NCI-H82 treated with DMSO at 0.1 percent for 48 hours (cell line): ENCODE measurements at regions not wholly inside any gene's neighbourhood (a gene's known extent, or its start where the extent isn't known, plus 50 kb on each side); places are given as distances from the start of the nearest gene placed in this dataset.
"Not testable (repeated sequence)": the region's sequence is repeated elsewhere in the genome, so short reads cannot be mapped to it uniquely, and the experiment has no call there.

ENCODE experiments used
- DNase-seq: peaks from one replicate; lab custom pipeline; 2025; ENCODE audit not compliant: unreplicated experiment; lab: John Stamatoyannopoulos, UW

DNA sequence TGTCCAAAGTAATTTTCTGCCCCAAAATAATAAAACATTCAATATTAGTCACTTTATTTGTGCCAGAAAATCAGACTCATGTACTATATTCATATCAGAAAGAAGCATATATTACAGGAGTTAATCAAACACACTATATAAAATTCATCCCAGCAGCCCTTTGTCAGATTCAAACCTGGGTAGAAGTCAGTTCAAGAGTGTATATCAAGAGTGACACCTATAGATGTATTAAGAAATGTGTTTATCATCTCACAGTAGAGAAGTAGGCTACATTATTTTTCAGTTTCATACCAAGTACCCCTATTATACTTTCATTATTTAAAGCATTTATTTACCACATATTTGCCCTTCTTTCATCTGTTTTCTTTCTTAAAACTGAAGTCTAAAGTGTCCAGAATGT, 193.2 kb upstream of the DDX18 start:
- DNase-seq: no peak

- DNase-seq: not testable (repeated sequence)
Measured at GRCh38 chr2:117623175-117623574, 191.3 kb upstream of the DDX18 start.

DNA sequence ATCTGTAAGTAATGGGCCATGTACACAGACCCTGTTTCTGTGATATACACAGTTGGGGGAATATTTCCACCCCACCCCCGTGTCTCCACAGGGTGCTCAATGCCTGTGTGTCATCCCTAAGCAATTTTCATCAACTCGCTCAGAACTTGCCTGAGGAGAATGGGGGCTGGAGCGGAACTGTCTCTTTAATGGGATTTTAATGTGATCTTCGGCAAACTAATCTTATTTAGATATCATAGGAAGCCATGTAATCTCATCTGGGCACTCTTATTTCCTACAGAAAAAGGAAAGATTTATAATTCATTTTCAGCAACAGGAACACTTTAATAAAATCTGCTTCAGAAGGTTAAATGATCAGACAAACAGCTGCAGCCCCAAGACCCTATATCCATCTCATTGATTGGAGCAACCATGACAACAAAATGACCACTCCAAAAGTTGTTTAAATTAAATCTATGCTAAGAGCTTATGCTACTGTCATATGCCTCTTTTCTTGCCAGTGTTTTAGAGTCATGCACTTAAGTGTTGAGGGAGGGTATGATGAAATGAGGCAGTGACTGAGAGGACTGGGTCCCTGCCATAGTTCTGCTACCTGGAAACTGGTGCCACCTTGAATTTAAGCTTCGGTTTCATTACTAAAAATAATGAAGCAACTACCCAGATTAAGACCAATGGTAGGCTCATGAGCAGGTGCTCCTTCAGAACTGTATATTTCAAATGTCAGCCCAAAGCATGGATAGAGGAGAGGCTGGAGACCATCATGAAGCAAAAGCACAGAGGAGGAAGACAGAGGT, 183.1 kb upstream of the DDX18 start:
- peak; percentile 21 for DNase-seq

DNA sequence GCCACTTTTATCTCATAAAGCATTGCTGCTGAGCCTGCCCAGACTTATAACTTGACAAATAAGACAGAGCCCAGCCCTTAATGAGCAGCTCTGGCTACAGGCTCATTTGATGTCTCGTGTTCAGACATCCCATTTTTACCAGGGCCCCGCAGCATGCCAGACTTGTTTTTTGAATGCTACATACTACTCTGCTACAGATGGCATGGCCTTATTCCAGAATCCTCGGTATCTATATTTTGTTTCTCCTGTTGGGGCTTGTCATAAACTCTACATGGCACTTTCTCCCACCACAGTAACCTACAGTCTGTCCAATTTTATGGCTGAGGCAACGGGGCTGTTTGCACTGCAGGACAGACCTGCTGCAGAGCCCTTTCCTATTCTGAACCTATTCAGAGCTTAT, 179.0 kb upstream of the DDX18 start:
- DNase-seq: no peak

DNA sequence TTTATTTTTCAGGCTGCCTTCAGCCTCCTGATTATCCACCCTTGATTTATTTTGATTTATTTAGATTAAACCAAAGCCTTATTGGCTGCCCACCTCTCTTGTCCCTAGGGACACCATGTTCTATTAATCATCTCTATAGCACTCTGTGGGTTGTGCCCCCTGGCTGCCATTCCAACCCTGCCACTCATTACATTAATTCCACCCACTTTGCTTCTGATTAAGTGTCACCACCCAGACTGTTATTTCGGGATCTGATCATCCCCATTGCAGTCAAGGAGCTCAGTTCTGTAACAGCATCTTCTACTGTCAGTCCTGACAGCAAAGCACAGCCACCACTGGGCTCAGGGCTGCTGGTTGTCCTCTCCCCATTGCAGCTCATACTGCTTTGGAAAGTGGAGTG, 175.1 kb upstream of the DDX18 start:
- DNase-seq: no peak

GRCh38 chr2:117644403-117644802, 170.1 kb upstream of the DDX18 start:
- no peak for DNase-seq

DNA sequence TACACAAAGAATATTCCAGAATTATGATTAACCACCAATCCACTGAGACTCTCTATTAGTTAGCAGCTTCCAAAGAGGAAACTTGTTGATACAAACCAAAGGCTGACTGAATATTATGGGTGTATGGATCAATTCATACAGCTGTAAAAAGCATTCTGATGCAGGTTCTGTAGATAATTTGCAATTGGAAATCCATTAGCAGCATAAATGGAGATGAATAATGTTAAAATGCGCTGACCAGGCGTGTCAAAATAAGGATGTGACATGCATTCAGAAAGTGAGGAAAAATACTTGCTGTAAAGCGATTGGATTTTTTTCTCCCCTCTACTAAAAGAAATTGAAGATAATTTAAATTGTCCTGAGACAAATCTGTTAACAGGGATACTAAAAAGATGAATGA, 169.0 kb upstream of the DDX18 start:
- DNase-seq: no peak

DNA sequence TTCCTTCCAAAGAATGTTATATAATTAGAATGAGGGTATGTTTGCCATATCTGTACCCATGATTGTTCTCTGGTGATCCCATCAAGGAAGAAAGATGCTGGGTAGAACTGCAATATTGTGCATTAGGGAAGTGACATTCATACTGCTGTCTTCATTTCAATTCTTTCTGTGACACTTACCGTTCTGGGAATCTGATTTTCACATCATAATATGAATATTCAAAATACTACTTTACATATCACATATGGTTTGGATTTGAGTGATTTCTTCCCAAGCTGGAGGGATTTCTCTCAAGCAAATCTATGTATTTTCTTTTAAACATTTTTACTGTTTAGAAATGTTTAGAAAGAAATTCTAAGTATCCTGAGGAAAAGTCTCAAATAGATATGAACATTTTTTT, 168.4 kb upstream of the DDX18 start:
- no peak for DNase-seq

GRCh38 chr2:117646872-117647271, 167.6 kb upstream of the DDX18 start:
- no peak for DNase-seq

GRCh38 chr2:117656546-117656945, 157.9 kb upstream of the DDX18 start:
- no peak for DNase-seq

DNA sequence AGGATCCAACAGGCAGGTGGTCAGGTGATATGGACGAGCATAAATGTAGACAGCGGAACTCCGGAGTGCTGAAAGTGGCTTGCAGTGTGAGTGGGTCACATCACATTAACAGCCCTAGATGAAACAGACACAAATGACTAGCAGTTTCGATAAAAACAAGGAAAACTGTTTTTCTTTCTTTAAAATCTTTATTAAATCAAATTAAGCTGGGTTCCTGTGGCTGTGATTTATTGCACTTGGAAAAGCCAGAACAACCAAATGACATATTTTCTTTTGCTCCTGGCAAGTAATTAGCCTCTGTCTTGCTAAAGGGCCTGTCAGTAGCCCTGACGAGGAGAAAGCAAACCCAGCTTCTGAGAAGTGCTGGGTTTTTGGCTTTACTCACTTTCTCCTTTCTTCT, 152.9 kb upstream of the DDX18 start:
- no peak for DNase-seq

DNA sequence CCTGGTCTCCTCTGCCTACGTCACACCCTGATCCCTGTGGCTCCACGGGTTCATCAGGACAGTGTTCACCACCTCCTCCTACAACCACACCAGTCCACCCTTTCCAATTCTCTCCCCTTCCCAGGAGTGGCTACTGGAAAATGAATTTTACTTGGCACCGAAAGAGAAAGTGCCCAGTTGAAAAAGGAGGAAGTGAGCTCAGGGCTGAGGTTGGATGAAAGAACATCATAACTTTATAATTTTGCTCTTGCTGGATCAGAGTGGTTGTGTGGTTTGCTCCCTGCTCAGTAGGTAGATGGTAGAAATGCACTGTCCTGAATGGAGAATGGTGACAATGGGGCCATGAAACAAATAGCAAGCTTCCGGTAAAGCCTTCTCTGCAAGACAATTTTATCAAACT, 140.3 kb upstream of the DDX18 start:
- no peak for DNase-seq

DNA sequence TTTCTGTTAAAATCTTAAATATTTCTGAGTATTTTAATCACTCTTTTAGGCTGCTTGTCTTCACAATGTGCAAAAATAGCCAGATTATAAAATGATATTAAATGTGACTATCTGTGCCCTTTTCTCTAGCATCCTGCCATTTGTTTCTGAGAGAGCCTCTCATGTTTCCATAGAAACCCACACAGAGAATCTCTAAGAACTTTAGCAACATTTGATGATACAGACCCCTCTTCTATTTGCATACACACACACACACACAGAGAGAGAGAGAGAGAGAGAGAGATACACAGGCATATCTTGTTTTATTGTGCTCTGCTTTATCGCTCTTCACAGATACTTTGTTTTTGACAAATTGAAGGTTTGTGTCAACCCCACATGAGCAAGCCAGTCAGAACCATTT, 134.5 kb upstream of the DDX18 start:
- no peak for DNase-seq

- DNase-seq: no peak
Measured at GRCh38 chr2:117684919-117685318, 129.6 kb upstream of the DDX18 start.

- DNase-seq: no peak
Measured at GRCh38 chr2:117686699-117687098, 127.8 kb upstream of the DDX18 start.

- DNase-seq: no peak
Measured at GRCh38 chr2:117691595-117691994, 122.9 kb upstream of the DDX18 start.

DNA sequence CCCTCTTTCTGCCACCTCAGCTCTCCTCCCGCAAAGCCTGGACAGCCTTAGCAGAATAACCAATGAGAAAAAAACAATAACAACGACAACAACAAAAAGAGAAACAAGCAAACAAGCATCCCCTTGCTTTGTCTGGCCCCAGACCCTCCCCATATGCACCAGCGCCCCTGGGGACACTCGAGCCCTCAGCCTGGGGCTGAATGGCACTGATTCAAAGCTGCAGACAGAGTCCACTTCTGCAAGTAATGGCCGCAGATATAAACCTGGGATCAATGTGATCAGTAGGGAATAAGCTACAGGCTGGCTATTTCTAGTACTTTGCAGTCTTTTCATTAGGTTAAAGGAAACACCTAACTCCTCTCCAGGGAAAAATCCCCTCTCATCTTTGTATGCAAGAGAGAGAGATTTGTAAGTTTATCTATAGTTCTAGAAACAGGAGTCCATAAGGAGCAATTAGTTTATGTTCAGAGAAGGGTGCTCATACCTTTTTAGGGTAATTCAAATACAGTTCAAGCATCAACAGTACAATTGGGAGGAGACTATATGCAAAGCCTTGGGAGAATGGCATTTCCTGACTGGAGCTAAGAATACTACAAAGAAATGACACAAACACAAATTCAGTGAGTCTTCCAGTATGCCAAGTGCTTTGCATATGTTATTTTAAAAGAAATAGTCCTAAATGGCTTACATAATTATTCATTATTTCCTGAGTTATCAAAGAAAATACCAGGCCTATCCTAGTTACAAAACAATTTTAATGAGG, 122.3 kb upstream of the DDX18 start:
- no peak for DNase-seq

- no peak for DNase-seq
Measured at GRCh38 chr2:117693154-117693553, 121.3 kb upstream of the DDX18 start.

DNA sequence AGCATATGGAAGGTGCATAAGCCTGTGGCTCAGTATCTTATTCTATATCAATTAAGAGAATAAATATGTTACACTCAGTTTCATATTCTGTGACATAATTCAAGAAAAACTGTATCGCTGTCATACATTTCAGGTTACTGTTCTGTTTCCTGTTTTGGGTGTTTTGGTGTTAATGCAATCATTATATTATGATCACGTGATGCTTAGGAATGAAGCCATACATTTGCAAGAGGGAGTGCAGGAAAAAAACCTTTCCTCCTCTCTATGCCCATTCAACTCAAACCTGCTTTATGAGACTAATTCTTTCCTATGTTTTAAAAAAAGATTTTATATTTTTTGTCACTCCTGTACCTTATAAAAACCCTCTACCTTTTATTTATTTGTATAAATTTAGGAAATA, 120.8 kb upstream of the DDX18 start:
- DNase-seq: no peak

DNA sequence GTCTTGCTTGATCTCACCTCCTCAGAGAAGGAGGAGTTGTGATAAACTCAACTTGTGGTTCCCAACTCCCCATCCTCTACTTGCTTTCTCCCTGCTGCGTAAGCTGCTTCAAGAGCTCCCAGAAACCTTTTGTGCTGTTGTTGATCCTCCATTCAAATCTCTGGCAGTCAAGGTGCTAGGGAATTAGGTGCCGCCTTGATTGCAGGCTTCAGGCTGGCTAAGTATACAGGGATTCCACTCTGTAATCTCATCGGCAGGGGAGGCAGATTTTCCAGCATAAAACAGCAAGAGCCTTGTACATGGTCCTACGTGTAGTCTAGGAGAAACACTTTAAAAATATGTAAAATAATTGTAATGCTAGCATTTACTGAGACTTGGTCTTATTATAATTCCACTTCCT, 116.2 kb upstream of the DDX18 start:
- no peak for DNase-seq

DNA sequence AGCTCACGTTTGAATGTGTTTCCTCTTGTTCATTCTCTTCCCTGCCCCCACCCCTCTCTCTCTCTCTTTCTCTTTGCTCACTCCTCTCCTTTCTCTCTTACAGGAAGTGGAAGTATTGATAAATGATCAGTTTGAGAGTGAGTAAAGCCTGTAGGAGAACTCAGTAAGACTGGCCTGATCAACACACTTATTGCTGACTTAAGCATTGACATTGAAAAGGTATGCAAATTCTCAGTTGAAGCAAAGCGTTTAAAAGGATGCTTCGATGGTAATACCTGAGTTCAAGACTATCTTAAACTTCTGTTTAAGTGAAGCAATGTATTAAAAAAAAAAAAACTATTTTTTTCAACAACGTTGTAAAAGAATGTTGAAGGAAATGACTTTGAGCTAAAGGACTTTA, 115.7 kb upstream of the DDX18 start:
- DNase-seq: no peak

DNA sequence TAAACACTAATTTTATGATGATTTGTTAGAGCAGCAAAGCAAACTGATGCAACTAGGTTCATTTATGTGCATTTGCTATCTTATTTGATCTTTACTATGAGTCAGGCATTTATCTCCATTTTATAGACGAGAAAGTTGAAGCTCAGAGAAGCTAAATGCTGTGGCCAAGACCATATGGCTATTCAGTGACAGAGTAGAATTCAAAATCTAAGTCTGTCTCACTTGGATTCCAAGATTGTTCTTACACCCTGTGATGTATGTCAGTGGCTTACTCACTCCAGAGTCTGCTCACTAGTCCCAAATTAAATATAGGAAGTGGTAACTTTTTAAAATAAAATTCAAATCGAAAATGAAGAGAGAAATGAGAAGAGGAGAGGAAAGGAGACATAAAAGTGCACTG, 114.0 kb upstream of the DDX18 start:
- DNase-seq: no peak

- DNase-seq: no peak
Measured at GRCh38 chr2:117701365-117701764, 113.1 kb upstream of the DDX18 start.
